Stimulated activated CD4-positive, alpha-beta T cell treated with anti-CD3 and anti-CD28 coated beads, Interleukin-4, amount 100 ng/mL, for 48 hours (primary cell): ENCODE measurements at regions not wholly inside any gene's neighbourhood (a gene's known extent, or its start where the extent isn't known, plus 50 kb on each side); places are given as distances from the start of the nearest gene placed in this dataset.

ENCODE experiments used
- DNase-seq, 2 donors: peaks; one replicate each; pipeline ENCODE4 v3.0.0-alpha.2; 2020; ENCODE audit warnings: low read depth in 2 of 2

DNA sequence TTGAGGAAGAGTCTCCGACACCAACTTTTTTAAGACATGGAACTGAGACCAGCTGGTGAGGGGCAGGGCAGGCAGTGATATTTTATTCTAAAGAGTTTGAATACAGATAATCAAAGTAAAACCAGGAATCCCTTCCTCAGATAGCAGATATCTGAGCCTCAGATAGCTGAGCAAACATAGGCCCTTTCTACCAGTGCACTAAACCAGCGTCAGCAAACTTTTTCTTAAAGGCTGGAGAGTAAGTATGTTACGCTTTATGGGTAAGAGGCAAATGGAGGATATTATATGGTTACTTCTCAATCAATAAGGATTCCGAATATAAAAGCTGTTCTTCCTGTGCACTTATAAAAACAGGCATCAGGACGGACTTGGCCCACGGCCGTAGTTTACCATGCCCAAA, 73.9 kb downstream of the WNT5A start:
- DNase-seq: no peak

GRCh38 chr3:55412545-55412944, 74.6 kb downstream of the WNT5A start:
- no peak for DNase-seq

DNA sequence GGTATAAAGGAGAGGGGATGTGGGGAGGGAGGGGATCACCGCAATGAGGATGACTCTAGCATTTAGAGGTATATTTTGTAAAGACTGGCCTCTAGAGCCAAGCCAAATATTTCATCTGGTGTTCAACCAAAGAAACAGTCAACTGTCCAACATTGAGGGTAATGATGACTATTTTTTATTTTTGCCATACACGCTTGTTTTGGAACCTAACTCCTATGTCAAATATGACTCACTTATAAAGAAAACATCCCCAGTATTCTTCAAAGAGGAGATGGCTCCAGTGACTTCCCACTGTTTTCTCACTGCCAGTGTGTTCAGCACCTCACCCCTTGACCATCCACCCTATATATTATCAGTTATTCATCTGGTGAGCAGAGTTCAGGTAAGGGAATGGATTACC, 77.3 kb downstream of the WNT5A start:
- no peak for DNase-seq

DNA sequence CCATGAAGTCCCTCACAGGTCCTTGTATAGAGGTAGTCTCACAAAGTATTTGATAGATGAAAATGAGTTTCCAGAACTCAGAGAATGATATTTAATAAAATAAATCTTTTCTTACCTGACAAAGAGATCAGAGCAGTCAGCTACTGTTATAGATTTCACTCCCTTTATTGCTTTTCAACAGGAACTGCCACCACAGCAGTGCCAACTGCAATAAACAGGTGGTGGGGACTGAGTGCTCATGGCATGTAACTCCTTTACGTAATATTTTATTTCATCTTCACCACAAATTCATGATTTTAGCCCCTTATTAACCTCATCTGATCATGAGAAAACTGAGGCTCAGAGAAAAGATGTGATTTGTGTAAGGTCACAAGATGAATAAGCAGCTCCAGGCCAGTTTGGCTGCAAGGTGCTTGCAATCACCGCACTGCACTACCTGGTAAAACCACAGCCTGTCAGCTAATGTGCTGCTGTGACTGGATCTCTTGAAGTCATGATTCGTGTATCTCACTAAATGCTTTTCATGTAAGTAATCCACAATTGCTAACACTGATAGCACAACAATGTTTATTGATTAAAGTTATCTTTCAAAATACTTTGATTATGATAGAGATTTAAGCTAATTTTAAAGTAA, 78.8 kb downstream of the WNT5A start:
- no peak for DNase-seq

- no peak for DNase-seq
Measured at GRCh38 chr3:55407426-55407820, 79.7 kb downstream of the WNT5A start.

- DNase-seq: no peak
Measured at GRCh38 chr3:55406696-55407425, 80.2 kb downstream of the WNT5A start.

DNA sequence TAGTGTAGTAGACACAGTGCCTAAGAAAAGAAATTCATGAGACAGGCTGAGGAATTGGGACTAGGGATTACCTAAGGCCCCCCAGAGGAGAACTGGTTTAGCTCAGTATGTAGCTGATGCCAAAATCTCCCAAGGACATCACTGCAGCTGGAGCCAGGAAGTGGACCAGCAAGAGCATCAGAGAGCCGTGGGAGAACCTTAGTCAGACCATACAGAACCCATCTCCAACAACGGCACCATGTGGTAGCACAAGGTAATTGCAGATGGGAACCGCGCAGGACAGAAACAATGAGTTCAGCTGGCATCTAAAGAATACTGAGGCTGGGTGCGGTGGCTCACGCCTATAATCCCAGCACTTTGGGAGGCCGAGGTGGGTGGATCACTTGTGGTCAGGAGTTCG, 81.7 kb downstream of the WNT5A start:
- DNase-seq: no peak

DNA sequence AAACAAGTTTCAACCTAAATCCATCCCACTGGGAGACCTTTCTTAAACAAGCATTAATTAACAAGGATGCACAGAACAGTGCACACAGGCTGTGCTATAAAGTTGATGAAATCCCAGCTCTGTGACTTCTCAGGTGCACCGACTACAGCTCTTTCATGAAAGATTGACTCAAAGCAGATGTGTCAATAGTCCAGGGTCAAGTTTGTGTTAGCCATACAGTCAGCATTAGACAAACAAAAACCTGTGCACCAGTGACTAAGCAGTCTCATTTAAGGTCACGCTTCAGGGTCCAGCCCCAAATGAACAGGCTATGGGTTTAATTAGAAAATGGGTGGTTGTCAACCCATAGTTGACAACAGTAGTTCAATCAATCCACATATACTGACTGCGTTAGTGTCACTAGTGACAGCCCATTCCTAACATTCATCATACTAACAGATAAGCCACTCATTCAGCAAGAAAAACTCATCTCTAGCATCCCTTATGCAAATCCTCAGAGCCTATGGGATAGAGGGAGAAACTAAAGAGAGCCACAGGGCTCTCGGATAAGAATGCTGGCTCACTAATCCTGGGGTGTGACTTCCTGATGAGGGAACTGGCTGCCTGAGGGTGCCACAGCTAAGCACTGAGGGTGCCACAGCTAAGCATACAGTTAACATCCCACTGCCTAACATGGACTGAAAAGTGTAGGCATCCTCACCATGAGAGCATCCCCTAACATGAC, 84.1 kb downstream of the WNT5A start:
- DNase-seq: no peak

- no peak for DNase-seq
Measured at GRCh38 chr3:55380561-55380960, 106.5 kb downstream of the WNT5A start.

GRCh38 chr3:55376753-55377347, 110.3 kb downstream of the WNT5A start:
- no peak for DNase-seq

GRCh38 chr3:55373423-55373822, 113.7 kb downstream of the WNT5A start:
- DNase-seq: no peak

DNA sequence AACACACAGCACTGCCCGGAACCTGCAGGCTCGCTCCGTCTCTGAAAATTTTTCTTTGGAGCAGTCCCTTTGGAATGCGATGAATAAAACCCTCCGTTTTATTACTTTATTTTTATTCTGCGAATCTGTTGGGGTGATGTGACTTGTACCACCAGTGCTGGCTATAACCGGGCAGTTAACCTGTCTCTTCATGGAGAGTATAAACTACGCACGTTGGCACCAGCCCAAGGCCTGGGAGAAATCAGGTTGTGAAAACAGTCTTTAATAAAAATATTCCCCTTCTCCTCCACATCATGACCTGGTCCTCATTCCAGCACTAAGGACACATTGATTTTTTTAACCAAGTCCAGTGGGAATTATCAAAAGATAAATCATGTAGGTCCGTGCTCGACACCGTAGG, 116.8 kb downstream of the WNT5A start:
- DNase-seq: no peak

DNA sequence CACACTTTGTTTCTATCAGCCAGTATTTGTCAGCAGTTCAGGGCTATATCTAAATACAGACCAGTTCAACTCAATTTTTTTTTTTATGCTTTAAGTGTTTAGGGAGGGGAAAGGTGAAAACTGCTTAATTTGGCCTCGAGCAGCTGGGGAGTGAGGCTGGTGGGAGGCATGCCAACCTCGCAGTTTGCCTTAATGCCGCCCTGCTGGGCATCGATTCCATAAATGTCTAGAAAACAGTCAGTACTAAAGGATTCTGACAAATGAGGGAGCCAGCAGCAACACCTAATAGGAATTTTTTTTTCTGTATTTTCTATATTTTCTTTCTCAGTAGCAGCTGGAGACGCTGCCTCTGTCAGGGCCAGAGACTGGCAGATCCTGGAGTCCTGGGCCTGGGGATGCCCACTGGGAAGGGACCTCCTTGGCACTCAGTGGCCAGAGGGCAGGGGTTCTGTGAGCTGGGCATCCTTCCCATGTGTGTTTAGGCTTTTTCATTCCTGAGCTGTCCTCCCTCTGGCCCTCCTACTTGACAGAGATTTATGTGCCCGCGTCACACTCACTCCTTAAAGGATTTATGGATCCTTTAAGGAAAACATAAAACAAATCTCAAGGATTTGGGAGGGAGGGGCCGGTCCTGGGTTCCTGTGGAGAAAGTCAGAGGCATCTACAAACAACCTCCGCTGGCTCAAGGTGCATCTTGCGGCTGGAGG, 117.8 kb downstream of the WNT5A start:
- DNase-seq: no peak

- no peak for DNase-seq
Measured at GRCh38 chr3:55368366-55368765, 118.7 kb downstream of the WNT5A start.

GRCh38 chr3:55367384-55367783, 119.7 kb downstream of the WNT5A start:
- DNase-seq: no peak

DNA sequence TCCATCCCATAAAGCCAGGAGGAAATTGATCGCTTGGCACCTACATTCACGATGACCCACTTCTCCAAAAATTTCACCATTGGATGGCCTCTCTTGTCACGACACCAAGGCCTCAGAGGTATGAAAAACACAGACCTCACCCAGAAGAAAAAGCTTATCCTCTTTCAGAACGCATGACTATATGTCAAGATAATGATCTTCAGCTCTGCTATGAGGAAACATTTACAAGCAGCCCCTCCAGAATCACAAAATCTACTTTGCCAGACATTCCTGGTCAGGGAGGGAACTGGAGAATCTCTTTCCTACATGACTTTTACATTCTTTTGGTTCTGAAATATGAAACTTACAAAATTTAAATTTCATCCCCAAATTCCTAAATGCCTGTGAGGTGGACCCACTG, 122.7 kb downstream of the WNT5A start:
- no peak for DNase-seq

DNA sequence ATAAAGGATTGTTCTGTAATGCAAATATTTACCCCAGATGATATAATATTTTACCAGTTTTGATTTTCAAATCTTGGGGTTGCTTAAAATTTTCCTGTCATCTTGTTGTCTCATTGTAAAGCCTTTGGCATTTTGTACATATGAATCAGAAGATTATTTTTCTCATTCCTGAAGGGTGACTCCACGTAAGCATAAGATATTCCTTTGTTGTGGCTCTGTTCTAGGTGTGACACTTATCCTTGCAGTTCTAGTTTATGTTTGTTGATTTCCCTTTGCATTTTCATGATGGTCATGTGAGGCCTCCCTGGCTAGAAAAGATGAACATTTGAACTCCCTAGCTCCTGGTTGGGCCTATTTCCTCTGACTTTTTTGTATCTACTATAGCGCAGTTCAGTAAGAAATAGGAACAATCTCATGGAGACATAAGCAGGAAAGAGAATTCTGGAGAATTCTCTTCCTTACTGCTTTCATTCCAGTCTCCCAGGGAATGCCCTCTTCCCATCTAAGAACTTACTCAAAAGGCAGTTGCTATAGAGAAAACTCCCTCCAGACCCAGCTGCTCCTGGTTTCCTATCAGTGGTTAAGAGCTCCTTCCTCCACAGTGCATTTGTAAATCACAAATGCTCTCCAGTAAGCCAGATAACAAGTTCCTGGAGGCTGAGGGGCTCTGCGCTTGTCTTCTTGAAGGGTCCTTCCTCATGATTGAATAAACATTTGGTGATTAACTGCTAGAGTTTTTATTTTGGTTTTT, 124.7 kb downstream of the WNT5A start:
- DNase-seq: no peak

DNA sequence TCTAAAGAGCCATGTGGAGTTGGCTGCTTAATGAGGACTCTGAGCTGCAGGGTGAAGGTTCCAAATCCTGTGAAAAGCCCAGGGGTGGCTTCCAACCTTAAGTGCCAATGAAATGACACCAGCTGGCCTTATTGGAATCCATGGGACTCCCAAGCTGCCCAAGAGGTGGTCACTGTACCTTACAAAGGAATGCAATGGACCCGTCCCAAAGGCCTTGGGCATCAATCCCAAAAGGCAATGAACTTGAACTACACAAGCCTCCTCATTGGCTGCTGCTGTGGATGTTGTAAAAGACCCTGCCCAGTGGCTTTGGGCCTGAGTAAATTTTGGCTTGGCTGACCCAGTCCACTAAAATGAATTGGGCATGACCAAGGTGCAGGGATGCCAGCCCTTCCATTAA, 129.3 kb downstream of the WNT5A start:
- DNase-seq: no peak

DNA sequence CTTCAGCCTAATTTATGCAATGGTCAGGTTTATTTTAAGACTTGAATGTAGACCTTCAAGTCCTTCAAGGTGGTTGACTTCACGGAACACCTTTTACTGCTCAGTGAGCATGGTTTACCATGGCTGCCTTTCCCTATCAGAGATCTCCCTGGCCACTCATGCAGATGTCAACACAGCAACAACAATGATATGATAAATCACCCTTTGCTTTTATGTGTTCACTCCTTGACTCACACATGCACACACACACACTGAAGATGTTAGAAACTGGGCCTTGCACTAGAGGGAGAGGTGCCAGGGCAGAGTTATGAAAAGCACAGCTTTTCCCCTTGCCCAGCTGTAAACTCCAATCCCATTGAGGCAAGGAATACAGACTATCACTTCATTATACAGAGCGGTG, 134.4 kb downstream of the WNT5A start:
- DNase-seq: no peak

- no peak for DNase-seq
Measured at GRCh38 chr3:55349851-55350250, 137.3 kb downstream of the WNT5A start.
